GM19468 (cell line): ENCODE measurements at regions not wholly inside any gene's neighbourhood (a gene's known extent, or its start where the extent isn't known, plus 50 kb on each side); places are given as distances from the start of the nearest gene placed in this dataset.

ENCODE experiments used
- ATAC-seq: cut with Tn5 transposase; IDR thresholded peaks from one replicate; pipeline ENCODE4 v1.9.1; 2021; ENCODE audit warnings: mild to moderate bottlenecking, moderate library complexity, moderate number of reproducible peaks; ENCODE audit not compliant: unreplicated experiment; ENCODE audit errors: extremely low read depth

DNA sequence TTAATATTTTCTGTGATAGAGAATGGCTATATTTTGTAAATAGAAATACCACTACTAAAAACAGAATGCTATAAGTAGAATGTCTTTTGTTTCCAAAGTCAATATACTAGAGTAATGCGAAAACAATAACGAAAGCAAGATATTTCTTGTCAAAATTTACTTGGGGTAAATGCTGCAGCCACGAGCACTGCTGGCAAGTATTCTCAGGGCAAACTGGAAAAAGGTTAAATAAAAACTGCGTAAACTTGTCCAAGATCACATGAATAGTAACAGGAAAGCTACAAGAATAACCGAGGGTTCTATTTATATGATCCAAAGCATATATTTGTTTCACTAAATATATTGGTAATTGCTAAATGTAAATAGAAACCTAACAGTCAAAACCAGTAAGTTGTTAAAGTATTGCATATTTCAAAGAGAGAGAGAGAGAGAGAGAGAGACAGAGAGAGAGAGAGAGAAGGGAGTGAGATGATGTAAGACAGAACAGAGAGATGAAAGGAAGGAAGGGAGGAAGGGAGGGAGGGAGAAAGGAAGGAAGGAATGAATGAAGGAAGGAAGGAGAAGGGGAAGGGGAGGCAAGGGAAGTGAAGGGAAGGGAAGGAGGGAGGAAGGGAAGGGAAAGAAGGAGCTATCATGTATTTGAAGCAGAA lies 231.7 kb downstream of the KCNC2 start:
- ATAC-seq: no peak

DNA sequence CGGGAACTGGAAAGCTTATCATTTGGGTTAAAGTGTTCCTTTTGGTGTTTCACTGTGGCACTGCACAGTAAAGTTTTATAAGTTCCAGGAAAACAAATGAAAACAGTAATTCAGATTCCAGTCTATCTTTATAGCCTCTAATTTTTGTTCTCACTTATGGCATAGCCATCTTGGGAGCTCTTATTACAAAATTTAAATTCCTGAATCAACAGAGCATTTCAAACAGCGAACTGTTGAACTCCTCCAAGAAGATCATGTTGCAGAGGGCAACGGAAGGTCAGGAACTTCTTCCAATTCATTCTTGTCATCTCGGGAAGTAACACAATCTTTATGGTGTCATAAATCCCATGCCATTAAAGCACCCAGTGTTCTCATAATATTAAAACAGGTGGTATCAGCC lies 229.1 kb downstream of the KCNC2 start:
- ATAC-seq: no peak

DNA sequence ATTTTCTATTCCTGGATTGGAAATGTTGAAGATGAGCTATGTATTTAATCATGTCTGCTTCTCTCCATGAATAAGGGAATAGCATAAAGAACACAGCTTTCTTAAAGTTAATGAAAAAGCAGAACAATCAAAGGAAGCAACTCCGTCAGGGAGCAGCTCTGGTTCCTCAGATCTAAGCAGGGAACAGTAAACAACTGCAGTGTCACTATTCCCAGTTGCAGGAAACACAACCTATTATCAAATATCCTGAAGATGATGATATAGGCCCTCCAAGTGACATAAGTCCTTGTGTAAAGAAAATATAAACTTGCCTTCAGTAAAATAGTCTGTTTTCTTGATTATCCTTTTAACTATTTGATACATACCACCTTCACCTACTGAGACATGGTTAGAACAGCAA lies 228.1 kb downstream of the KCNC2 start:
- no peak for ATAC-seq

DNA sequence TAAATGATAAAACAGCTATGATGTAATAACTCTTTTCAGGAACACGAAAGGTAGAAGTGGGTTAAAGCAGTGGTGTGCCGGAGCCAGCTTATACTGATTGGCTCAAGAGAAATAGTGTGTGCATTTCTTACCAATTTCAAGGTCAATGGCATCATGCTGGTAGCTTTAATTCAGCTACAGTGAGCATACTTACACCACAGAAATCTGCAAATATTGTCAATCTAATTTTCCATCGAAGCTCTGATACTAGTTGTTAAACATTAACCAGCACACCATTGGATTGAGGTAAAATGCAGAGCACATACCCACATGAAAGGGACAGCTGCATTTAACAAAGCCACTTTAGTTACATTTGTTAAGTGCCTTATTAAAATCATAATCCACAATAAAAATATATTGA lies 225.7 kb downstream of the KCNC2 start:
- ATAC-seq: no peak

DNA sequence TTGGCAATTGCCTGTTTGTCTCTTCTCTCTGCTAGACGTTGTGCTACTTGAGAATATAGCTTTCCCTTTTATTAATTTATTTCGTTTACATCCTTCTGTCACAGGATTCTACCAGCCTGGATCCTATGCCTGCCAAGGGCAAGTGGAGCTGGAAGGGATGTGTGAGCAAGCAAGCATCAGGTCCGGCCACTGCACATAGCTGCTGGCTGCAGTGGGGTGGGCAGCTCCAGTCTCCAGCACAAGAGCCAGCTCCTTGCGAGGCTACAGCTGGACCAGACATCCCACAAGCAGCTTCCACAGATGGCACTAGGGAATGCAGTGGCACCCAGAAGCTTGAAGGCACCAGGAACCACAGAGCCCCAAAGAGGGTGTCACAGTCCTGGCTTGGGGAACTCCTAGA lies 225.0 kb downstream of the KCNC2 start:
- ATAC-seq: no peak

DNA sequence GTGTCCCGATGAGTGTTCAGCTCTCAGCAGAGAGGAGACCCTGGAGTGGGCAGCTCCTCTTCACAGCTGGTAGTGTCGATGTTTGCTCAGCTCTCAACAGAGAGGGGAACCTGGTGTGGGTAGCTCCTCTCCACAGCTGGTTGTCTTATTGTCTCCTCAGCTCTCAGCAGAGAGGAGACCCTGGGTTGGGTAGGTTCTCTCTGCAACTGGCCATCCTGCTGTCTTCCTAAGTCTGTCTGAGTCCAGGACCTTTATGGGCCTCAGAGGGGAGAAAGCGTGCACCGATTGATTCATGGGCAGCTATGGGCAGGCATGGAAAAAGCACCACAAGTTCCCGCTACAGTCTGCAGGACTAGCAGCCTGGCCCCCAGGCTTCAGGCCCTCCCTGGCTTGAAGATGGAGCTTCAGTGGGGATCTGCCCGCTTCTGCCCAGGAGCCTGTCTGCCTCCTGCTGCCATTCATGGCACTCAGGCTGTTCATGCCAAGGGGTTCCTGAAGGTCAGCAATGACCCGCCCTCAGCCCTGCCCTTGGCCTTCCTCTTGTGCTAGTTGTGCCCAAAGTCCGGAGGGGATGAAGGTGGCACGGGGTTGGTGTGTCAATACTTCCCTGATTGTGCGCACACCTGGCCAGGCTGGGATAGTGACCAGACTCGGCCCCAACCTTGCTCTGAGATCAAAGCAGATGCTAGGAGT lies 224.2 kb downstream of the KCNC2 start:
- no peak for ATAC-seq

DNA sequence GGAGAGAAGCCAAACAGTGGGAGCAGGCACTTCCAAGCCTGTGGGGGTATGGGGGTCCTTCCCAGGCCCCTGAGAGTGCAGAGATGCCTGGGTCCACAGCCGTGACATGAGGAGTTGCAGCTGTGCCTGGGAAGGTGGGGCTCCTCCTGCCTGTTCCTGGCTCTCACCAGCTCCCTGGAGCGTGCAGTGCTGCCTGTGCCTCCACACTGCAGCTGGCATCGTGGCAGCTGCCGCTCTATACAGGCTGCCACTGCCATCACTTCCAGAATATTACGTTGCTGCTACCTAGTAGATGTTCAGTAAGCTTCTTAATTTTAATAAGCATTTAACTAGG lies 223.7 kb downstream of the KCNC2 start:
- no peak for ATAC-seq

DNA sequence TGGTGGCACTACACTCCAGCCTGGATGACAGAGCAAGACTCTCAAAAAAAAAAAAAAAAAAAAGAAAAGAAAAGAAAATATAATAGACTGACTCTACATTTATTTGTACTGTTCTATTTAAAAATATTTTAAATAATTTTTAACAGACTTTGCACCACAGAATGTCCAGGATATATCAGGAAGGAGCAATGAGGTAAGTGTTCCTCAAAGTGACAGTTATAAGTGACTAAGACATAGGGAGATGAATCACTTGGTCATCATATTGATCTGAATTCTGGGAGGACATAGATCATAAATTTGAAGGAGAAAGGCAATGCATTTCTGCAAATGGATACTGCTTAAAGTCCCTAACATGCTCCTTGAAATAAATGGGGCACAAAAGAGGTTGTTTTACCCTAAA lies 221.5 kb downstream of the KCNC2 start:
- no peak for ATAC-seq
